Muscle layer of colon (tissue), 2 donors: ENCODE measurements at regions not wholly inside any gene's neighbourhood (a gene's known extent, or its start where the extent isn't known, plus 50 kb on each side); places are given as distances from the start of the nearest gene placed in this dataset.

Source experiments
- H3K27ac ChIP-seq: one replicate; pipeline ENCODE4 v1.7.0; 2013; ENCODE audit warnings: low read depth, mild to moderate bottlenecking, low read length, moderate library complexity
- H3K27me3 ChIP-seq, 2 donors: one replicate each; pipeline ENCODE4 v1.7.0; 2013; ENCODE audit warnings: low read length in 2 of 2, mild to moderate bottlenecking in 2 of 2; ENCODE audit not compliant: insufficient read depth in 2 of 2, control insufficient read depth in 1 of 2
- H3K36me3 ChIP-seq: one replicate; pipeline ENCODE4 v1.7.0; 2013; ENCODE audit warnings: mild to moderate bottlenecking, low read length; ENCODE audit not compliant: insufficient read depth
- H3K4me1 ChIP-seq: one replicate; pipeline ENCODE4 v1.7.0; 2013; ENCODE audit warnings: mild to moderate bottlenecking, low read length; ENCODE audit not compliant: insufficient read depth
- H3K4me3 ChIP-seq, 2 donors: one replicate each; pipeline ENCODE4 v1.7.0; 2013; ENCODE audit warnings: low read length in 2 of 2, low read depth in 1 of 2, mild to moderate bottlenecking in 1 of 2, moderate library complexity in 1 of 2
- H3K9ac ChIP-seq: one replicate; pipeline ENCODE4 v1.7.0; 2013; ENCODE audit warnings: low read length
- H3K9me3 ChIP-seq: one replicate; pipeline ENCODE4 v1.7.0; 2013; ENCODE audit warnings: mild to moderate bottlenecking, low read length
- donor health status: abdominal sarcoma.
- donor health status: Adenocarcinoma of cecum.

GRCh38 chrX:39897741-39898097 lies 200.0 kb downstream of the BCOR start:
- Histone ChIP-seq H3K27ac (no peak overlapping the region), H3K9me3 (no peaks in the 10 kb centered on the region), H3K27me3 (peaks cover 0 to 5% of the 10 kb centered on the region in 2 donors), H3K9ac (no peak overlapping the region), H3K4me3 (no peak overlapping the region), H3K4me1 (peaks cover 12% of the 10 kb centered on the region), H3K36me3 (no peaks in the 10 kb centered on the region)

GRCh38 chrX:39898147-39898546 lies 199.6 kb downstream of the BCOR start:
- Histone ChIP-seq H3K4me1 (peaks cover 12% of the 10 kb centered on the region), H3K9me3 (no peaks in the 10 kb centered on the region), H3K9ac (no peak overlapping the region), H3K36me3 (no peaks in the 10 kb centered on the region), H3K27me3 (peaks cover 0 to 5% of the 10 kb centered on the region in 2 donors), H3K27ac (no peak overlapping the region), H3K4me3 (no peak overlapping the region)

- Histone ChIP-seq H3K36me3 (no peaks in the 10 kb centered on the region), H3K9me3 (no peaks in the 10 kb centered on the region), H3K27ac (no peak overlapping the region), H3K4me3 (no peak overlapping the region), H3K4me1 (peaks cover 12% of the 10 kb centered on the region), H3K27me3 (peaks cover 0 to 5% of the 10 kb centered on the region in 2 donors), H3K9ac (no peak overlapping the region)
Observed at GRCh38 chrX:39899059-39899458, 198.7 kb downstream of the BCOR start.

DNA sequence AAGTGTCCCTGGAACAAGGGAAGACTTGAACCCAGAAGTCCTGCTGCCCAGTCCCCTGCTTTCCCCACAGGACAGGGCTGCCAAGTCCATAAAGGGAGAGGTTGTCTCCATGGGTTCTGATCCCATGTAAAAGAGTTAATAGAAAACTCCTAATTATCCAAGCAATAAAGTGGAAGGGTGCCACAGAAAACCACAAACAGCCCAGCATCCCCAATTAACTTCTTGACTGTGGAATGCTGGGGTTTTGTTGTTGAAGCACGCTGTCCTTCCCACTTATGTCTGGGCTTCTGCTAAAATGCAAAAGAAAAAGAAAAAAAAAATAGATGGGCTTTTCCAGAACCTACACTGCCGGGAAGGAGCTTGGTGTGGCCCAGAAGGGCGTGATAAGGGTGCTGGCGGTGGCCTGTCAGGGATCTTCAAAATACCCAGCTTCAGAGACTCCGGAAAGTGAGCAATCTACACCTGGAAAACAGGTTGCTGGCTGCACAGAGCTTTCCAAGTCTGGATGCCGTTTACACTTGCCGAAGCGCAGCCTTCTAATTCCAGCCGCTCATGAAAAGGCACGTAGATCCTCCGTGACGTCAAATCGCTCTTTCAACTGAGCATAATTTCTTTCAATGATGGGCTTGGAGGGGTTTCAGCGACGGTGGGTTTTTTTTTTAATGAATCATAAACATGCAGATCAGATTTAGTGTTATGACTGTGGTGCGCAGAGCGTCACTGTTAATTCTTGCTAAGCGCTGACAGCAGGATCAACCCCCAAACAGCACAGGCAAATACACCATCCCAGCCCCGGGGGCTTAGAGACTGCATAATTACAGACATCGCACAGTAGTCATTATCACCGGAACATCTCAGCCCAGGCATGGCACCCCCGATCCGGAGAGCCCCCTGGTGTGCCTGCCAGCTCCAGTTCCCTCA lies 197.6 kb downstream of the BCOR start:
- no peak overlapping the region for H3K27ac ChIP-seq
- H3K9me3 ChIP-seq: no peaks in the 10 kb centered on the region
- peaks cover 0 to 5% of the 10 kb centered on the region in 2 donors for H3K27me3 ChIP-seq
- no peaks in the 10 kb centered on the region for H3K36me3 ChIP-seq
- H3K4me1 ChIP-seq: peaks cover 16% of the 10 kb centered on the region
- H3K4me3 ChIP-seq: no peak overlapping the region
- no peak overlapping the region for H3K9ac ChIP-seq

DNA sequence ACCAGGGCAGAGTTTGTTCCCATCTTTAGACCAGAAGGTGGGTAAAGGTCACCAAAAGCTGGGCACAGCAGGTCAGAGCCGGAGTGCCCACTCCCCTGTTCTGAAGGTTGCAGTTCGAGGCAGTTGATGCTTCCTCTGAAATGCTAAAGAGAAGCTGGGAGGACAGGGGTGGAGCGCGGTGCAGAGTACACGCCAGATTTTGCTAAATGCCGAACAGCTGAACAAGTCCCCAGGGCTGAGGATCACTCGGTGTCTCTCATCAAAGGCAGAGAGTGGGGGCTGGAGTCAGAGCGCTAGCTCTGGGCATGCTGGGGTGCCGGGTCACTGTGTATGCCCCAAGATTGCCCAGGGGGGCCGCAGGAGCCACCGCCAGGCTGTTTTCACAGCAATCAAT lies 197.0 kb downstream of the BCOR start:
- Histone ChIP-seq H3K4me1 (peaks cover 16% of the 10 kb centered on the region), H3K9ac (no peak overlapping the region), H3K9me3 (no peaks in the 10 kb centered on the region), H3K4me3 (no peak overlapping the region), H3K27me3 (peaks cover 0 to 5% of the 10 kb centered on the region in 2 donors), H3K27ac (no peak overlapping the region), H3K36me3 (no peaks in the 10 kb centered on the region)

- no peak overlapping the region for H3K9ac ChIP-seq
- peaks cover 4% of the 10 kb centered on the region for H3K4me1 ChIP-seq
- H3K4me3 ChIP-seq: no peak overlapping the region
- no peaks in the 10 kb centered on the region for H3K27me3 ChIP-seq
- no peaks in the 10 kb centered on the region for H3K36me3 ChIP-seq
- no peak overlapping the region for H3K27ac ChIP-seq
- no peaks in the 10 kb centered on the region for H3K9me3 ChIP-seq
Observed at GRCh38 chrX:39903343-39903742, 194.4 kb downstream of the BCOR start.

- Histone ChIP-seq H3K4me3 (no peak overlapping the region), H3K27me3 (no peaks in the 10 kb centered on the region), H3K27ac (no peak overlapping the region), H3K9me3 (no peaks in the 10 kb centered on the region), H3K4me1 (peaks cover 4% of the 10 kb centered on the region), H3K36me3 (no peaks in the 10 kb centered on the region), H3K9ac (no peak overlapping the region)
Observed at GRCh38 chrX:39903937-39904336, 193.8 kb downstream of the BCOR start.

GRCh38 chrX:39904816-39905537 lies 192.8 kb downstream of the BCOR start:
- peak overlapping the region; percentile 24 for H3K9ac ChIP-seq
- no peak overlapping the region for H3K4me3 ChIP-seq
- no peaks in the 10 kb centered on the region for H3K36me3 ChIP-seq
- H3K9me3 ChIP-seq: no peaks in the 10 kb centered on the region
- peaks cover 0 to 8% of the 10 kb centered on the region in 2 donors for H3K27me3 ChIP-seq
- peaks cover 4% of the 10 kb centered on the region for H3K4me1 ChIP-seq
- H3K27ac ChIP-seq: no peak overlapping the region

DNA sequence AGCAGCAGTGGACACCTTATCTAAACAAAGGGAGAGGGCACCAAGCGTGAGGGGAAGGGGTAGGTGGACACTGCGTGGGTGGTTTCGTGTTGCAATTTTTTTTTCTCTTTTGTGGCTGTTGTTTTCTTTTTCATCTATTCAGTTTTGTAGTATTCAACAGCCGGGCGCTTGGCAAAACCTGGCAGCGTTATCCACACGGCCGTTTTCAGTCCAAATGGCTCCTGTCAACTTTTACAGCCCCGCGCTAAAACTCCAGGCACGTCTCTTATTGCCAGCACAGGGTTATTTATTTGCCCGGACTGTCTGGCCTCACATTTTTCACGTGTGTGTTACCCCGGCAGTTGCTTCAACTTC lies 192.2 kb downstream of the BCOR start:
- Histone ChIP-seq H3K4me1 (peaks cover 4% of the 10 kb centered on the region), H3K9ac (peak overlapping the region; percentile 24), H3K27me3 (peaks cover 0 to 8% of the 10 kb centered on the region in 2 donors), H3K27ac (no peak overlapping the region), H3K4me3 (no peak overlapping the region), H3K9me3 (no peaks in the 10 kb centered on the region), H3K36me3 (no peaks in the 10 kb centered on the region)

- no peak overlapping the region for H3K9ac ChIP-seq
- H3K27ac ChIP-seq: no peak overlapping the region
- H3K27me3 ChIP-seq: peaks cover 0 to 8% of the 10 kb centered on the region in 2 donors
- H3K9me3 ChIP-seq: no peaks in the 10 kb centered on the region
- peaks cover 4% of the 10 kb centered on the region for H3K4me1 ChIP-seq
- no peak overlapping the region for H3K4me3 ChIP-seq
- no peaks in the 10 kb centered on the region for H3K36me3 ChIP-seq
Observed at GRCh38 chrX:39905946-39906345, 191.8 kb downstream of the BCOR start.

DNA sequence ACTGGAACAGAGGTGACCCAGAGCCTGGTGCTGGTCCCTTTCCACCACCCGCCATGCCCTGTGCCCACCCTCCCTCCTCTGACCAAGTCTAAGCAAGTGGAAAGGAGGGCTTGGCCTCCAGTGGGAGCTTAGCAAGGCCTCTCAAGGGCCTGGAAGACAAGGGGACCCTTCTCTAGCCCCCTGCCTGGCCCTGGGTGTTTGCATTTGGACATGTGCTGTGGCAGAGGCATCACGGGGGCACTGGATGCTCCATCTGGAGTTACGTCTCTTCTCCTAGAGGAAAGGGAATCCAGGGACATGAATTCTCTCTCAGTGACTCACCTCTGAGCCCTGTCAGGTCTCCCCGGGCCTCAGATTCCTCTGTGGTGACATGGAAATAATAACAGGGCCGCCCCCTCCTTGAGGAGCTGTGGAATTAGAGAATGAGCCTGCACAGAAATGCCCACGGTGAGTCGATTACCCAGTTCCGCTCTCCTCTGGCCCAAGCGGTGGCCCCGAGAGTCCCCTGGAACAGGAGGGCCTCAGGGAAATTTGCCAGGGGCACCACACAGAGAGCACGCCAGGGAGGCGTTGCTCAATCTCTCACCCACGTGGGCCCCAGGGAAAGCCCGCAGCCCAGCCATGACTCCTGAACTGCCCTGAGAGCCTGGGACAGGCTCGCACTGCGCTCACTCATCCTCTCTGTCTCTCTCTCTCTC lies 189.6 kb downstream of the BCOR start:
- no peak overlapping the region for H3K27ac ChIP-seq
- H3K4me1 ChIP-seq: peaks cover 4% of the 10 kb centered on the region
- no peak overlapping the region for H3K9ac ChIP-seq
- no peaks in the 10 kb centered on the region for H3K36me3 ChIP-seq
- H3K27me3 ChIP-seq: peaks cover 0 to 8% of the 10 kb centered on the region in 2 donors
- H3K4me3 ChIP-seq: no peak overlapping the region
- no peaks in the 10 kb centered on the region for H3K9me3 ChIP-seq
